ENCODE measurements at regions not wholly inside any gene's neighbourhood (a gene's known extent, or its start where the extent isn't known, plus 50 kb on each side); places are given as distances from the start of the nearest gene placed in this dataset.
A peak's percentile ranks its signal among the peaks of the same experiment; 100 is the strongest.

DNA sequence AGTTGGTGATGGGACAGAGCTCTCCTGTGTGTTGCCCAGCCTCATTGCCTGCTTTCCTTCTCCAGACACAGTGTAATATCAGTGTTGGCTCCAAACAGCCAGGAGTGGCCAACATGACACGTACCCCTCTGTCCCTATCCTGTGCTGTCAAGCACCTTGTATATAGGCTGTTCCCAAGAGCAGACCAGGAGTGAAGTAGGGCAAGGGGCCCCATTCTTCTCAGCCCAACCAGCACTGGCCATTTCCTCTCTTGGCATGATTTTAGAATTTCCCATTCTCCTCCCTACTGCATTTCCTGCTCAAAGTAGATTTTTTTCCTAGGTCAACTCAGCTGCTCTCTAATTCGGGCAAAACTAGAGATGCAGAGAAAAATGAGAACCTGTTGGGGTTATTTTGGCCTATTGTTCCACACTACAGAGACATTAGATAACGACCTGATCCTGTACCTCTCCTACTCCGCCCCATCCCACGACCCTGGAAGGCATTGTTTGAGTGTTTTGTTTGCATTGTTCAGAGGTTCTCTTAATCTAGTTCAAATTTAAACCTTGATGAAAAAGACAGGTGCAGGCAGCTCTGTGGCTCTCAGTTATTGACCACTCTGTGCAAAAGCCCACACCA is 95.6 kb downstream of the RASSF10 start:
- DNase-seq (ENCODE audit: low read depth) = no peak

DNA sequence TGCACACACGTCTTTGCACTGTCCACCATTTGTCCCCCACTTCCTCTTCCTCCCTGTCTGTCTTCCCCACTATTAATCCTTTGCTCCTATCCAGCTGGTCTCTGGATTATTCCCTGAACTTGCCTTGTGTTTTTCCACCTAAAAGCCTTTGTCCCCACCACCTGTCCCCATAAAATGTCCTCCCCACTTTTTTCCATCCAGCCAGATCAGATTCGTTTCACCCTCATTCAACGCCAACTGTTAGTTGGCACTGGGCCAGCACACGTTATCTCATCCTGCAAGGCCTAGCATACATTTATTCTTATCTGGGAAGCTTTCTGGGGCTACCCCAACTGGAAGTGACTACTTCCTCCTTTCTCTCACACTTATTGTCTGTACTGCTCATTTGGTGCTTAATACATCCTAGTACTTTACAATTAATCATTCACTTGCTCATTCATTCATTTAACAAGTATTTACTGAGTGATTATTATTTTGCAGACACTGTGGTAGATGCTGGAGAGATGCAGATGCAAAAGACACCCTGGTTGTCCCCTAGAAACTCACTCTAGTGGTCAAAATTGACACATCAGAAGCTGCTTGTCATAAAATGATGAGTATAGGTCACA is 96.2 kb downstream of the RASSF10 start:
- DNase-seq (ENCODE audit: low read depth) = no peak

DNA sequence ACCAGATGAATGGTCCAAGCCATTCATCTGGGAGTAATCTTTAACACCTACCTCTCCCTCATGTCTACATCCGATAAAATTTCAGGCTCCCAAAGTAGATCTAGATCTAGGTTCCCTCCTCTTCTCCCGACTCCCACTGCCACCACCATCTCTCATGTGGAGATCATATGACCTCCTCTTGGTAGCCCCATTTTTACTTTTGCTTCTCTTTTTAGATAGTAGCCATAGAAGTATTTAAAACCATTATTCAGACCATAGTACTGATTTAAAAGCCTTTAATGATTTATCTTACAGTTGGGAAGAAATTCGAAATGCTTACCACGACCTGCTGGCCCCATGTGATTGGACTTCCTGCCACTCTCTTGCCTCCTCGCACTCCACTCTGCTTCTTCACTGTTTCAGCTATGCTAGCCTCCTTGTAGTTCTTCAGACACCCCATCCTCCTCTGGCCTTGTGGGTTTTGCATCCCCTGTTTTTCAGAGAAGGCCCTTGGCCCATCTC is 98.5 kb downstream of the RASSF10 start:
- DNase-seq (ENCODE audit: low read depth) = no peak

DNA sequence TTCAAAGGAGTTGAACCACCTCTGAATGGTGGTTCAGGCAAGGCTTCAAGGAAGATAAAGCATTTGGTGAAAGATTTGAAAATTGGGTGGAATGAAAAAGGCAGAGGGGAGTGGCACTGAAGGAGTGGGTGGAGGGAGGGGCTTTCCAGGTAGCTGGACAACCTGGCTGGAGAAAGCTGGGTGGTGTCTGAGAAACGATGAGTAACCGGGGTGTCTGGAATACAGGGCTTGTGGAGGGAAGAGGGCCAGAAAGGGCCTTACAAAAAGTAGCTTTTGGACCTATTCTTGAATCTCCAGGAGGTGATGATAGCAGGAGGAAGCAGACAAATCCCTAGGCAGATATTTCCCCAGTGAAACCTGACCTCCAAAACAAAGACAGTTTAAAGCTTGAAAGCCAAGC is 99.3 kb downstream of the RASSF10 start:
- DNase-seq (ENCODE audit: low read depth) = no peak

DNA sequence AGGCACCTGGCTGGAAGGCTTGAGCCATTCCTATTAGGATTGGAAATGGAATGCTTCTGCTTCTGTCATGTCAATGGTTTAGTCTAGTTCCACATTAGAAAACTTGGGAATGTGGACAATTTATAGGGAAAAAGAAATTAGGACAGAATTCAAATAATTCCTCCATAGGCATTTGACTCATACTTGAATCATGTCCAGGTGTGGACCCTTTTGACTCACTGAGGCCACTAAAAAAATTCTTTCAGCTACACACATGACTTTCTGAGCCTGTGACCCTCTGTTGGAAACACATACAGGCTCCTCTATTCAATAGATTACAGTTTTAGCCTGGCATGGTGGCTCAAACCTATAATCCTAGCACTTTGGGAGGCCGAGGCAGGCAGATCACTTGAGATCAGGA is 100.5 kb downstream of the RASSF10 start:
- DNase-seq (ENCODE audit: low read depth) = no peak

DNA sequence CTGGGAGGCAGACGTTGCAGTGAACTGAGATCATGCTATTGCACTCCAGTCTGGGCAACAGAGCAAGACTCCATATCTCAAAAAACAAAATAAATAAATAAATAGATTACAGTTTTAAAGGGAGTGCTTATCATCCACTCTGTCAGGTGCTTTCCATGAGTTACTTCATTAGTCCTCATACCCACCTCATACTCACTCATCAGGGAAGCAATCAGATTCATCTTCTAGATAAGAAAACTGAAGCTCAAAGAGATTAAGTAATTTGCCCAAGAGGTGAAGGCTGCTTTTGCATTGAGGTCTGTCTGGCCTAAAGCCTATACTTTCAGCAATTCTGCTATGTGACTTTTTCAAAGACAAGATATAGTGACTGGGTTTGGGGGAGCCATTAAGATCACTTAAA is 101.0 kb downstream of the RASSF10 start:
- no peak for DNase-seq (ENCODE audit: low read depth)

DNA sequence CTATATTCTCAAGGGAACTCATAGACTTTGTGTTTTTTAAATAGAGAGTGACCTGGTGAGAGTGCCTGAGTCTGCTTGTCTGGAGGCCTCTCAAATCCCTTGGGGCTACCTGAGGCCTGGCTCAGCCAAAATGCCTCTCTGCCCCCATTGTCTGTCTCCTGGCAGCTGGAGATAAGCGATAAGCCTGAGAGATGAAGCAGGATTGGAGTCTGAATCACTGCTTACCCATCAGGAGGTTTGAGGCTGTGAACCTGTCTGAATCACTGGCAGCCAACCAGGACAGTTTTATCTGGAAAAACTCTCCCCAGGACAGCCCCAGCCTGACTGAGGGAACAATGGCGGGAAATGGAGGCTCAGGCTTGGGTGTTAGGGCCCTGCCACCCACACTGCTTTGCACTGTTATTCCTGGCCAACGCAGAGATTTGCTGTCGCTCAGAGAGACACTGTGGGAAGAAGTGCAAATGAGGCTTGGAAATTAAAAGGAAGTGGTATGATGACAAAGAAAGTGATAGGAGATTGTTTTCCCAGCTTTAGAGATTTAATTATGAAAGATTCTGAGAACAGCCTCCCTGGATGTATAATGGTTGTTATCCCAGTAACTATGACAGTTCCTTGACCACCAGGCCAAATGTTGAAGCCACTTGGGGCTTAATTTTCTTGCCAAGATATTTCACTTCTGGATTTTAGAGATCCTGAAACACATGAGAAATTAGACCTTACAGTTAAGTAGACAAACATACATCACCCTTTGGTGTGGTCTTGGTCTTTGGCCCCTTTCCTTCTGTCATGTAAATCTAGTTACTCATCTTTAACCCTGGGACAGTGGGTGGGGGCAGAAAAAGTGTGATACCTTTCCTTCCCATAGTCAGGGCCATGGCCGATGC is 102.1 kb downstream of the RASSF10 start:
- DNase-seq (ENCODE audit: low read depth) = peak; percentile 95

DNA sequence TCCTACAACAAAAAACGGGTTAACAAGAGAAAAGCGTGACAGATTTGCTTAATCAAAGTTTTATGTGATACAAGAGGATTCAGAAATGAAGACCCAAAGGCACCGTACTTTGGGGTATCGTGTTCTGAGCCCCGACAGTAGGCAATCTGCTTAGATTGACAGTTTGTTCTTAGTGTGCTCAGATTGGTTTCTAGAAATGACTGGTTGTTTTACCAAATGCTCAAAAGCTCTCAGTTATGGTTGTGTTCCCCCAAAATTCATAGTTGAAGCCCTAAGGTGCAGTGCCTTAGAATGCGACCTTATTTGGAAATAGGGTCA is 102.7 kb downstream of the RASSF10 start:
- no peak for DNase-seq (ENCODE audit: low read depth)

DNA sequence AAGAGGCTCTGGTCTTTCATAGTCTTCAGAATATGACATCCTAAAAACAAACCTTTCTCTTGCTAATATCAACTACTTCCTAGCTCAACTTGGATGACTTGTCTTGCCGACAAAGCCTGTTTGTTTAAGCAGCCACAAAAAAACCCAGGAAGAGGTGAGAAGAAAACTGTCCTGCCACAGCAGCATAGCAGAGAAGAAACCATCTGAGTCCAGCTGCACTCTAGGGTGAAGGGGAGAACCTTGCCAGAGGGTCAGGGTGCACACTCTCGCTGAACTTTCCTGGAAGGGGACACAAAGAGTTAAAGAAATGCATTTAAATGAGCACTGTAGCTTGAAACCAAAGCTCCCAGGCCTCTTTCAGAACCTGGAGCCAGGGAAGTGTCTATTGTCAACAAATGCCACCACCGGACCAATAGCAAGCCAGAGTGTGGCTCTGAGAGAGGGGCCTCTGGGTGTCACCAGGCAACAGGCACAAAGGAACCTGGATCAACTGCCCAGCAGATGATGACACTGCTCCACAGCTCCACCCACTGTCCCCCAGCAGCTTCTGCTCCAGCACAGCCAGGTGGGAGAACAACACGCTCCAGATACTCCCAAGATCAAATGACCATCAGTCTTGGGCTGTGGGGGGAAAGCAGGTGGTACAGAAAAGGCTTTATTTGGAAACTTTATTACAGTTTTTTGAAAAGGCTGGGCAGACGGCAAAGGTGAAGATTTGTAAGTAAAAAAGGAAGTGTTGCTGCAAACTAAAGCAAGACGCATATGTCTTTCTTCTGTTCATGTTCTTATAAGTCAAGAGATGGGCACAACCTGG is 105.7 kb downstream of the RASSF10 start:
- peak; percentile 47 for DNase-seq (ENCODE audit: low read depth)

DNA sequence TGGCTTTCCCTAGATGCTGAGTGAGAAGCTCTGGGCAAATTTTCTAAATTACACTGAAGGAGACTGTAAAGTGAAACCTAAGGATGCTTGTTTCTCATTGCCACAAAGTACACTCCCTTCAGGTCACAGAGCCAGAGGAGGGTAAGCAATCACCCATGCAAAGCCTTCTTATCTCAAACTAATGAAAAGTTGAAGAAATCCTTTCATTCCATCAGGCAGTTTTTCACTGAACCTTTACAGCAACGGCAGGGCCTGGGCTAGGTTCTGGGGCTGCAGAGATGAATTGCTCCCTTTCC is 106.2 kb downstream of the RASSF10 start:
- no peak for DNase-seq (ENCODE audit: low read depth)

DNA sequence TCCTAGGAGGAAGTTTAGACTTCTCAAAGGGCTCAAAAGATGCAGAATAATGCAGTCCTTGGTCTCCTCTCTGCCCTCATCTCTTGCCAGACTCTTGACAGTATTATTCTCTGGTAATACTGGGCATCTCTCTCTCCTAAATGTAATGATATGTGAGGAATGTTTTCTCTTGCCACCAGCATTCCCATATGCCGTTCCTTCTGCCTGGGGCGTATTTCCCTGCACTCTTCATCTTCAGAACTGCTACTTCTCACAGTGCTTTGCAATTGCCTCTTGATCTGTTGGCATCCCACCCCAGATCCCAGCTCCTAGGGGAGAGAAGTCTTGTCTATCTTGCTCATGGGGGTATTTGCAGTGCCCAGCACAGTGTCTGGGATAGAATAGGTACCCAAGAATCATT is 107.4 kb downstream of the RASSF10 start:
- no peak for DNase-seq (ENCODE audit: low read depth)

DNA sequence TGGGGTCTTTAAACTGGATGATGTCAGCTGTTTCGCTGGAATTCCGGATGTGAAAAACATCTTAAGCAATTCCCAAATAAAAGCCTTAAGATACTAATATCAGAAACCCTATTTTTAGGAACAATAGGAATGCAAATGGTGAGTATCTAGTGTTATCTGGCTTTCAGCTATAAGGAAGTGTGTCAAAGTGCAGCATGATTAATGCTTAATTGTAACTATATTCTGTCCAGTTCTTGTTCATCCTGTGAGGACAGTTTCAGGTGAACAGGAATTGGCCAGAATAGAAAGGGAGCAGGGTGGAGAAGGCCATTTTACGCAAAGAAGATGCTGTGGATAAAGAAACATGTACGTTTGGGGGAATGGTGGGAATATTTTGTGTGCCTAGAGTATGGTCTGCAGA is 108.2 kb downstream of the RASSF10 start:
- no peak for DNase-seq (ENCODE audit: low read depth)

DNA sequence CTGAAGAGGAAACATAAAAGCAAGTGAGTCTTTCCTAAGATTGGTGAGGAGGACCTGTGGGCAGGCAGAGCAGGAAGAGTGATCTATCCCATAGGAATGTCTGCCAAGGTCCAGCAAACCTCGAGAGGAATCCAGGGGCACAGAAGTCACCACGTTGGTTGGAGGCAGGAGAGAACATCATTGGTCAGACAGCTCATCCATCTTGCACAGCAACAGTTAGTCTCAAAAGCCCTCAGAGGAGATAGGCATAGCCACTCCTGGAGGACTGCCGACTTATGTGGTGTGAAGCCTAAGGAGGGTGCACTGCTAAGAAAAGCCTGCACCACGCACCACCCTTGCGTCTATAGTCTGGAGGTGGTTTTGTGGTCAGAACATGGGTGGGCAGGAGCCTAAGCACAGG is 109.1 kb downstream of the RASSF10 start:
- DNase-seq (ENCODE audit: low read depth) = peak; percentile 95

DNA sequence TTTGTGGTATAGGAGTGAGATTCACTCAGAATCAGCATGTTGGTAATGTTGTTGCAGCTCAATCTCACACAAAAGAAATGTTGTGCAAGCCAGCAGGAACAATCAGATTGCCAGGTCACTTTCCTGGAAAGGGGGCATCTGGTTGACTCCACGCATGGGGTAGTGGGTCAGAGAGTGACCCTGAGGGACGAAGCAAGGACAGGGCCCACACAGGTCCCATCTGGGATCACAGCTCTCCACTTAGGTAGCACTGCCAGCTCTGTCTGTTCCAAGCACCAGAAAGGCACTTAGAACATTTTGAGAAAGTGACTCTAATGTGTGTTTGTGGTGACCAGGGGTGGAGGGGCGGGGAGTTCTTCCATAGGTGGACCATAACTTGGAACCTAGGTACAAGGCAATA is 109.5 kb downstream of the RASSF10 start:
- DNase-seq (ENCODE audit: low read depth) = no peak

DNA sequence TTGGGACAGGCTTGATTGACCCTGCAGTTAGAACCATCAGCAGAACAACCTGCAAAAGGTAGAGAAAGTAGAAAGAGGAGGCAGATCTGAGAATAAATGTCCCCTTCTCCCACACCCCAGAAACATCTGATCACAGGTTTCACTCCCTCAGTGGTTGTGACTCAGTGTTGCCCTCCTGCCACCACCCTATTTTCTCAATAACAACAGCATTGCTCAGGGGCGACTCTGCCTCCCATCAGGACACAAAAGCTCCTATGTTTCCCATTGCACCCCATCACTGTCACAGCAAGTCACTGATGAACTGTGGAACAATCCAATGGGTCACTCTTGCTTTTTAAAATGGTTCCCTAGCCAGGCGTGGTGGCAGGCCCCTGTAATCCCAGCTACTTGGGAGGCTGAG is 110.2 kb downstream of the RASSF10 start:
- DNase-seq (ENCODE audit: low read depth) = peak; percentile 49

DNA sequence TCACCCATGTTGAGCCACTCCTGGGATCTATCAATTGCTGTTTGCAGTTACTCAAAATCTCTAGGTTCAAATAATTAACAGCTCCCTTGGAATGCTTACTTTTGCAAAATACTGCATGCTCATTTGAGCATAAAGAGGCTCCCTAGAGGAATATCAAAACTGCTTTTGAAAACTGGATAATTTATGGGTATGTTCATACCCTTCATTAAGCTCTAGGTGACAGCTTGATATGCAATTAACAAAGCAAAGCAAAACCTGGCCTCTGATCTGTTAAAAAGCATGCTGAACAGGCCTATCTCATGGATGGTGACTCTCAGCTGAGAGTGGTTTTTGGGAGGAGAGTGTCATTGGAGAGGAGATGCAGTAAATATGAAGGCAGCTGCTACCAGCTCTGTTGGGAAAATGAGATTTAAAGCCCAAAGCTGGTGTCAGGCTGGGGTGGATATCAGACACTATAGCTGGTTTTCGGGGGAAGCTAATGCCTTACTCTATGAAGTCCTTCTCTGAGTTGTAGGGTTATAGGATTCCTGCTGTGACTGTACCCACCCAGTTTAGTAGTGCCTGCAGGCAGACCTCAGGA is 110.9 kb downstream of the RASSF10 start:
- peak; percentile 28 for DNase-seq (ENCODE audit: low read depth)

DNA sequence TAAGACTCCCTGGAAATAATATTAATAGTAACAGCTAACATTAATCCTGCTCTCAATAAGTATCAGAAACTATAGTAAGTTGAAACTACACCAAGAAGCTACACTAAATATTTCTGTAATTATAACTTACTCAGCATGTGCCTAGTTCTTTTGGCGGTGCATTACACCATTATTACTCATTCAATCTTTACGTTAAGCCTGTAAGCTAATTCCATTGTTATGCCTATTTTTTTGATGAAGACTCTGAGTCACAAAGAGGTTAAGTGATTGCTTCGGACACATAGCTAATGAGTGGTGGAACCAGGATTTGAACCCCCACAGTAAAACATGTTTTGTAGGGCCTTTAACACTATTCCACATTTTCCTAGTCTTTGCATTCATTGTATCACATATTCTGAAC is 111.6 kb downstream of the RASSF10 start:
- peak; percentile 67 for DNase-seq (ENCODE audit: low read depth)

DNA sequence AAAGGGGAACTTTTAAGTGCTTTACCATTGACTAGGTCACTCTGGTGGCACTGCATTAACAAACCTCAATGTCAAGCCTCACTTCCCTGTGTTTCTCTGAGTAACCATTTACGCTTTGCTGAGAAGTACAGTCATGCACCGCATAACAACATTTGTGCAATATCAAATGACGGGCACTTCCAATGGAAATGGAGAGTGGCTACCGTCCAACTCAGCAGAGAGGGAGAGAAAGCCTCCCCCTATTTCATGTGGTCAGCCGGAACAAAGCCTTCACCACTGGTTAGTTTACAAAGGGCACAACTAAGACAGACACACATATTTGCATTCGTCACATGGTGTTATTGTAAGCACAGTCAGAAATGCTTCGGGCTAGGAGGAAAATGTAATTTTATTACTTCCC is 117.3 kb downstream of the RASSF10 start:
- DNase-seq (ENCODE audit: low read depth) = peak; percentile 96

DNA sequence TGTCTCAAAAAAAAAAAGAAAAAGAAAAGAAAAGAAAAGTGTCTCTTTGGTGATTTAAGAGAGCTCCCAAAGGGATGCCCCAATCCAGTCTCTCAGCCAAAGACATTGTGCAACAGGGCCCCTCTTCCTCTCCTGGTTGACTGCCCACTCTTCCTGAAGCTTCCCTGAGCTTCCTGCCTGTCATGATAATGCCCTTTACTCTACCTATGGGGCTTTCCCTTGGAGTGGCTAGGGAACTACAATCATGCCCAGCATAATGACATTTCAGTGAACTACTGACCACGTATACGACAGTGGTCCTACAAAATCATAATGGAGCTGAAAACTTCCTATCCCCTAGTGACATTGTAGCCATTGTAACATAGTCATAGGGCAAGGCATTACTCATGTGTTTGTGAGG is 118.0 kb downstream of the RASSF10 start:
- no peak for DNase-seq (ENCODE audit: low read depth)

DNA sequence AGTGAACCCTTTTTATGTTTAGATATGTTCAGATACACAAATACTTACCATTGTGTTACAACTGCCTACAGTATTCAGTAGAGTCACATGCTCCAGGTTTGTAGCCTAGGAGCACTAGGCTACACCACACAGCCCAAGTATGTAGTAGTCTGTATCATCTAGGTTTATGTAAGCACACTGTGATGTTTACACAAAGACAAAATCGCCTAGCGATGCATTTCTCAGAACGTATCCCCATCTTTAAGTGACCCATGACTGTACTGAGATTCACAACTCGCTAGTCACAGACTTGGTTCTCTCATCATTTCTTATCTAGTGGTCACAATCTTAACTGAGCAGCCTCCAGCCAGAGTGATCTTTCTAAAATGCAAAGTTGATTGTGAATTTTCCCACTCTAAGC is 119.2 kb downstream of the RASSF10 start:
- no peak for DNase-seq (ENCODE audit: low read depth)

DNA sequence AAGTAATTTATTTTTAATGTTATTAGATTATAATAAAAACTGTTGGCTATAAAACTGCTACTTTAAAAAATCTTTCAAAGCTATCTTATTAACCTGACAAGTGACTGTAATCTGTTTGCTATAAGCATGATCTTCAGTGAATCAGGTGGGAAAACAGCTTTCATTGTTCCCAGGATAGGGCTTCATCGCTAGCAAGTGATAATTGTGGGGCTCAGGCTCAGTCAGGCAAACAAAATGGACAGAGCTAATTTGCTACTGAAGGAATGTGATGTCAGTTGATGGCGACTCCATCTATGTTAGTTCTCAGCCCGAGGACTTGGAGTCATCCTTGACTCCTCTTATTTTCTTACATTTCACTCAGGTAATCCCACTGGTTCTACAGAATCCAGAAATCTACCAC is 125.0 kb downstream of the RASSF10 start:
- DNase-seq (ENCODE audit: low read depth) = no peak

DNA sequence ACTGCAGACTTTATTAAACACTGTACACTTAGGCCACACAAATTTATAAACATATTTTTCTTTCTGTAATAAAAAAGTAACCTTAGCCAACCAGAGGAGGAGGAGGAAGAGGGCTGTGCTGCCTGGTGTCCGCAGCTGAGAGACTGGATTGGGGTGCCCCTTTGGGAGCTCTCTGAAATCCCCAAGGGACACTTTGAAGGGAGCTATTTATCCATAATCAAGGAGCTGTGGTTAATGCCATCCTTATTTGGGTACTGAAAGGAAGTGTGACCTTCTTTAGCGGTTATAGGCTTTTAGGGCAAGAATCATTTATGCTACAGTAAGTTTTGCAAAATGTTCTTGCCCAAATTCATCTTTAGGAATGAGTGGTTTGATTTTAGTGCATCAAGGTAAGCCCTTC is 125.8 kb downstream of the RASSF10 start:
- DNase-seq (ENCODE audit: low read depth) = no peak

Measured in Daoy (cell line).